HuH-7.5 (cell line): ENCODE measurements at regions not wholly inside any gene's neighbourhood (a gene's known extent, or its start where the extent isn't known, plus 50 kb on each side); places are given as distances from the start of the nearest gene placed in this dataset.
A peak's percentile ranks its signal among the peaks of the same experiment; 100 is the strongest.

Experiments used
- DNase-seq: peaks from one replicate; pipeline ENCODE4 v3.0.0; 2011; ENCODE audit warnings: low spot score

- no peak for DNase-seq
Measured at GRCh38 chr11:69931060-69931910, 112.1 kb upstream of the FGF3 start.

- no peak for DNase-seq
Measured at GRCh38 chr11:69931994-69932910, 113.0 kb upstream of the FGF3 start.

- no peak for DNase-seq
Measured at GRCh38 chr11:69934861-69935494, 115.8 kb upstream of the FGF3 start.

GRCh38 chr11:69935941-69936505 is 116.8 kb upstream of the FGF3 start:
- no peak for DNase-seq

GRCh38 chr11:69936771-69937170 is 117.6 kb upstream of the FGF3 start:
- no peak for DNase-seq

GRCh38 chr11:69938206-69938605 is 119.0 kb upstream of the FGF3 start:
- no peak for DNase-seq

GRCh38 chr11:69939551-69940245 is 120.5 kb upstream of the FGF3 start:
- DNase-seq, result no peak

GRCh38 chr11:69940246-69940610 is 121.0 kb upstream of the FGF3 start:
- no peak for DNase-seq

- no peak for DNase-seq
Measured at GRCh38 chr11:69941546-69942332, 122.5 kb upstream of the FGF3 start.

- DNase-seq, result no peak
Measured at GRCh38 chr11:69942333-69942820, 123.2 kb upstream of the FGF3 start.

GRCh38 chr11:69943066-69943465 is 123.8 kb upstream of the FGF3 start:
- DNase-seq, result peak; percentile 58

GRCh38 chr11:69943506-69943905 is 124.3 kb upstream of the FGF3 start:
- DNase-seq, result no peak

- DNase-seq, result no peak
Measured at GRCh38 chr11:69944146-69944795, 125.1 kb upstream of the FGF3 start.

GRCh38 chr11:69945157-69945556 is 125.9 kb upstream of the FGF3 start:
- DNase-seq, result no peak

GRCh38 chr11:69947059-69947792 is 128.0 kb upstream of the FGF3 start:
- DNase-seq, result no peak

- no peak for DNase-seq
Measured at GRCh38 chr11:69947793-69948255, 128.6 kb upstream of the FGF3 start.

- DNase-seq, result no peak
Measured at GRCh38 chr11:69948256-69949141, 129.3 kb upstream of the FGF3 start.

- no peak for DNase-seq
Measured at GRCh38 chr11:69949327-69949726, 128.8 kb upstream of the ANO1 start.
